ENCODE measurements at regions not wholly inside any gene's neighbourhood (a gene's known extent, or its start where the extent isn't known, plus 50 kb on each side); places are given as distances from the start of the nearest gene placed in this dataset.
"Not testable (repeated sequence)": the region's sequence is repeated elsewhere in the genome, so short reads cannot be mapped to it uniquely, and the experiment has no call there.

- TF ChIP-seq CTCF (IDR thresholded peaks at IDR 0.05; ENCODE audit: low read depth, low read length): no peak
- Histone ChIP-seq H3K36me3 (no peaks in the 10 kb centered on the region), H3K4me1 (no peaks in the 10 kb centered on the region), H3K9me3 (no peaks in the 10 kb centered on the region), H3K4me3 (ENCODE audit: low read depth, low read length) (no peak overlapping the region), H3K27me3 (no peaks in the 10 kb centered on the region; the same call in 1 of the 2 replicates)
- DNase-seq: no peak
These were observed 180.5 kb upstream of the DTNA start for GRCh38 chr18:34529358-34530335.

- Histone ChIP-seq H3K27me3 (no peaks in the 10 kb centered on the region), H3K4me1 (no peaks in the 10 kb centered on the region), H3K36me3 (no peaks in the 10 kb centered on the region), H3K9me3 (no peaks in the 10 kb centered on the region), H3K4me3 (ENCODE audit: low read depth, low read length) (no peak overlapping the region)
- no peak for TF ChIP-seq CTCF (IDR thresholded peaks at IDR 0.05; ENCODE audit: low read depth, low read length)
- DNase-seq: no peak
These were observed 179.0 kb upstream of the DTNA start for GRCh38 chr18:34531110-34531509.

GRCh38 chr18:34534642-34535041 is 175.5 kb upstream of the DTNA start:
- not testable (repeated sequence) for H3K9me3 ChIP-seq; DNase-seq; H3K27me3 ChIP-seq; H3K36me3 ChIP-seq; H3K4me3 ChIP-seq (ENCODE audit: low read depth, low read length); H3K4me1 ChIP-seq

GRCh38 chr18:34540897-34541296 is 169.2 kb upstream of the DTNA start:
- no peak for TF ChIP-seq CTCF (IDR thresholded peaks at IDR 0.05; ENCODE audit: low read depth, low read length)
- H3K4me1 ChIP-seq: no peaks in the 10 kb centered on the region
- no peak overlapping the region for H3K4me3 ChIP-seq (ENCODE audit: low read depth, low read length)
- H3K27me3 ChIP-seq: no peaks in the 10 kb centered on the region; the same call in 1 of the 2 replicates
- H3K36me3 ChIP-seq: no peaks in the 10 kb centered on the region
- no peaks in the 10 kb centered on the region for H3K9me3 ChIP-seq
- no peak for DNase-seq

GRCh38 chr18:34542625-34543024 is 167.5 kb upstream of the DTNA start:
- no peaks in the 10 kb centered on the region for H3K9me3 ChIP-seq
- no peaks in the 10 kb centered on the region for H3K4me1 ChIP-seq
- TF ChIP-seq CTCF (IDR thresholded peaks at IDR 0.05; ENCODE audit: low read depth, low read length): no peak
- DNase-seq: no peak
- H3K4me3 ChIP-seq (ENCODE audit: low read depth, low read length): no peak overlapping the region
- H3K36me3 ChIP-seq: no peaks in the 10 kb centered on the region
- no peaks in the 10 kb centered on the region; the same call in 1 of the 2 replicates for H3K27me3 ChIP-seq

GRCh38 chr18:34543356-34543755 is 166.7 kb upstream of the DTNA start:
- Histone ChIP-seq H3K9me3 (no peaks in the 10 kb centered on the region), H3K36me3 (no peaks in the 10 kb centered on the region), H3K4me1 (no peaks in the 10 kb centered on the region), H3K27me3 (no peaks in the 10 kb centered on the region; the same call in 1 of the 2 replicates), H3K4me3 (ENCODE audit: low read depth, low read length) (no peak overlapping the region)
- TF ChIP-seq CTCF (IDR thresholded peaks at IDR 0.05; ENCODE audit: low read depth, low read length): no peak
- no peak for DNase-seq

Measured in BE2C (cell line).